Right lobe of liver (tissue), 6 donors: ENCODE measurements at regions not wholly inside any gene's neighbourhood (a gene's known extent, or its start where the extent isn't known, plus 50 kb on each side); places are given as distances from the start of the nearest gene placed in this dataset.

ENCODE experiments used
- ATAC-seq, 4 donors: fragments of 200-7000 bp; cut with Tn5 transposase; one replicate each; pipeline ENCODE4 v1.9.1; 2020; ENCODE audit warnings: mild to moderate bottlenecking in 4 of 4, moderate library complexity in 4 of 4
- DNase-seq, 3 donors: peaks; one replicate each; pipeline ENCODE4 v3.0.0-alpha.2; 2020
- H3K27ac ChIP-seq, 3 donors: fragments of 200-600 bp; one replicate each; pipeline ENCODE4 v1.8.0; 2022
- H3K27me3 ChIP-seq, 2 donors: fragments of 200-600 bp; one replicate each; pipeline ENCODE4 v1.8.0; 2022
- H3K36me3 ChIP-seq, 4 donors: fragments of 200-600 bp; sonication (generic) in 1 of 4; one replicate each; pipeline versions ENCODE4 v1.5.1 to v1.8.0; 2017 to 2022; ENCODE audit warnings: control low read depth in 1 of 4
- H3K4me1 ChIP-seq, 4 donors: fragments of 200-600 bp; sonication (generic) in 1 of 4; one replicate each; pipeline versions ENCODE4 v1.5.1 to v1.8.0; 2017 to 2022; ENCODE audit warnings: control low read depth in 1 of 4
- H3K4me3 ChIP-seq, 3 donors: fragments of 200-600 bp; one replicate each; pipeline ENCODE4 v1.8.0; 2022
- H3K9me3 ChIP-seq, 4 donors: fragments of 200-600 bp; sonication (generic) in 1 of 4; one replicate each; pipeline versions ENCODE4 v1.5.1 to v1.8.0; 2017 to 2022; ENCODE audit warnings: control low read depth in 1 of 4
- POLR2A ChIP-seq: fragments of 450-650 bp; IDR thresholded peaks from one replicate; pipeline ENCODE4 v1.6.1; 2017; ENCODE audit warnings: antibody characterized with exemption, mild to moderate bottlenecking
- WGBS: methylation state at CpG from one replicate; pipeline ENCODE4 v1.1.6; 2018; ENCODE audit warnings: low coverage, low lambda C conversion rate; ENCODE audit not compliant: insufficient coverage; ENCODE audit errors: missing lambda C conversion rate; 5-methylcytosine and 5-hydroxymethylcytosine counted together
- intact Hi-C, 2 donors: fragments of 100-400 bp; cut with DNase I; formaldehyde crosslinking; loops; one replicate each; pipeline versions ENCODE4 v1.11.2 to v1.14.1; 2022
- TF ChIP-seq, protein P1 (sequence below), 4 donors: fragments of 200-600 bp in 3 of 4; fragments of 450-650 bp in 1 of 4; IDR thresholded peaks; one replicate each; pipeline versions ENCODE4 v1.5.1 to v1.8.0; 2016 to 2022; ENCODE audit warnings: antibody characterized with exemption in 4 of 4, mild to moderate bottlenecking in 2 of 4
- donor health status: DM: no; HTN: yes; CAD: no.
- donor health status: DM: no; HTN: no; CAD: no.
- donor health status: DM: no; HTN: no; CAD: no.
- donor health status: DM: no; HTN: yes; CAD: no.
- donor health status: DM: no; HTN: yes; CAD: no.

DNA sequence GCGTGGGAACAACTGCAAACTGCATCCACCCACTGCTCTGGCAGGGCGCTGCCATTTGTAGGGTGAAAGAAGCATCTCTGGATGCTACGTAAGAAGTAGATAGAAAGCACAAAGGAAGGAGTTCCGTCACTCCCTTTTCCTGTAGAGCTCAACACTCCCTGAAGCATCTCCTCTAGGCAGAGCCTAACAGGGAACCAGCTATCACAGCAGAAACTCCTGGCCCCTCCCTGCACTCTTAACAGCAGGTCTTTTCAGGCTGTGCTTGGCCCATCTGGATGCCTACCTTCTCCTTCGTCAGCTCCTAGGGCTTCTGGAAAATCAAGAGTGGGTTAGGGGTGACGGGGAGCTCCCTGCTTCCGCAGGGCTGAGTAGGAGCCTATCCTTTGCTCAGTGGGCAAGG lies 112.9 kb upstream of the TLL1 start:
- Histone ChIP-seq H3K27ac (no peak overlapping the region), H3K4me3 (no peak overlapping the region), H3K27me3 (no peaks in the 10 kb centered on the region), H3K4me1 (no peaks in the 10 kb centered on the region), H3K9me3 (no peaks in the 10 kb centered on the region), H3K36me3 (no peaks in the 10 kb centered on the region)
- DNase-seq (no peak), ATAC-seq (no peak)
- WGBS = 75% methylated on average over 2 of the region's 7 CpGs
- intact Hi-C loops = no loop called here
- TF ChIP-seq POLR2A = no peak
- TF ChIP-seq, protein P1, sequence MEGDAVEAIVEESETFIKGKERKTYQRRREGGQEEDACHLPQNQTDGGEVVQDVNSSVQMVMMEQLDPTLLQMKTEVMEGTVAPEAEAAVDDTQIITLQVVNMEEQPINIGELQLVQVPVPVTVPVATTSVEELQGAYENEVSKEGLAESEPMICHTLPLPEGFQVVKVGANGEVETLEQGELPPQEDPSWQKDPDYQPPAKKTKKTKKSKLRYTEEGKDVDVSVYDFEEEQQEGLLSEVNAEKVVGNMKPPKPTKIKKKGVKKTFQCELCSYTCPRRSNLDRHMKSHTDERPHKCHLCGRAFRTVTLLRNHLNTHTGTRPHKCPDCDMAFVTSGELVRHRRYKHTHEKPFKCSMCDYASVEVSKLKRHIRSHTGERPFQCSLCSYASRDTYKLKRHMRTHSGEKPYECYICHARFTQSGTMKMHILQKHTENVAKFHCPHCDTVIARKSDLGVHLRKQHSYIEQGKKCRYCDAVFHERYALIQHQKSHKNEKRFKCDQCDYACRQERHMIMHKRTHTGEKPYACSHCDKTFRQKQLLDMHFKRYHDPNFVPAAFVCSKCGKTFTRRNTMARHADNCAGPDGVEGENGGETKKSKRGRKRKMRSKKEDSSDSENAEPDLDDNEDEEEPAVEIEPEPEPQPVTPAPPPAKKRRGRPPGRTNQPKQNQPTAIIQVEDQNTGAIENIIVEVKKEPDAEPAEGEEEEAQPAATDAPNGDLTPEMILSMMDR (IDR thresholded peaks at IDR 0.05) = no peak

DNA sequence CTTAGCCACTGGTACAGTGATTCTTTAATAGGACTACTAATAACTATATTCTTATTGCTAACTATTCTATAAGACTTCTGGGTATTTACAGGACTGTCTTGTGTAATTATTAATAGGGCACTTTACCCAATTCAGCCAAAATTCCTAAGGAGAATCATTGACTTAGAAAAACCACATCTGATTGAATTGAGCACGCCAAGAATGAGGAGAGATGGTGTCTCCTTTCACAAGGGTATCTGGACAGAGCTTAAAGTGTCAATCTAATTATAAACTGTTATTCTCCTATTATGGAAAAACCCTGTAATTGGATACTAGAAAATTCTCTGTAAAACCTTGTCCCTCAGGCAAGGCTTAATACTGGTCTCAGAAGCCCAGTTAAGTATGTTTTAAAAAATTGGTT lies 111.1 kb upstream of the TLL1 start:
- 50% methylated on average over 1 of the region's 1 CpG for WGBS
- DNase-seq = no peak
- no peak for ATAC-seq
- no peaks in the 10 kb centered on the region for H3K4me1 ChIP-seq
- H3K4me3 ChIP-seq = no peak overlapping the region
- H3K9me3 ChIP-seq = no peaks in the 10 kb centered on the region
- no peaks in the 10 kb centered on the region for H3K36me3 ChIP-seq
- no peaks in the 10 kb centered on the region for H3K27me3 ChIP-seq
- H3K27ac ChIP-seq = no peak overlapping the region
- TF ChIP-seq, protein P1 (IDR thresholded peaks at IDR 0.05) = no peak
- TF ChIP-seq POLR2A = no peak
- intact Hi-C loops = no loop called here

DNA sequence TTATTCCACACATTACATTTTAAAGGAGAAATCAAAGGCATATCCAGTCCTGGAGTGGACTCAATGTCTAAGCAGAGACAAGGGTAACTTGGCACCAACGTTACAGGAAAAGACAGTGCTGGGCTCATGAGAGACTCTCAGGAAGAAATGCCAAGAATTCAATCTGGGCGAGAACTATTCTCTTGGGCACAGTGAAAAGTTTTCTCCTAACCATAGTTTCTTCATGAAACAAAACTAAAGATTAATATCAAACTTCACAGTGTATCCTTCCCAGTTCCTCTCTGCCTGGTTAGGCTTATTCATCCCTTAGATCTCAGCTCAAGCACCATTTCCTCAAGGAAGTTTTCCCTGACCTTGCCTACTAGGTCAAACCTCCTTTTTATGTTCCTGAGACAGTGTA lies 109.4 kb upstream of the TLL1 start:
- DNase-seq = no peak
- no peaks in the 10 kb centered on the region for H3K36me3 ChIP-seq
- 63% methylated on average over 2 of the region's 2 CpGs for WGBS
- no peak overlapping the region for H3K4me3 ChIP-seq
- no peak overlapping the region for H3K27ac ChIP-seq
- no peak for ATAC-seq
- no peaks in the 10 kb centered on the region for H3K9me3 ChIP-seq
- no peaks in the 10 kb centered on the region for H3K27me3 ChIP-seq
- H3K4me1 ChIP-seq = no peaks in the 10 kb centered on the region
- TF ChIP-seq, protein P1 (IDR thresholded peaks at IDR 0.05) = no peak
- TF ChIP-seq POLR2A = no peak
- intact Hi-C loops = no loop called here

DNA sequence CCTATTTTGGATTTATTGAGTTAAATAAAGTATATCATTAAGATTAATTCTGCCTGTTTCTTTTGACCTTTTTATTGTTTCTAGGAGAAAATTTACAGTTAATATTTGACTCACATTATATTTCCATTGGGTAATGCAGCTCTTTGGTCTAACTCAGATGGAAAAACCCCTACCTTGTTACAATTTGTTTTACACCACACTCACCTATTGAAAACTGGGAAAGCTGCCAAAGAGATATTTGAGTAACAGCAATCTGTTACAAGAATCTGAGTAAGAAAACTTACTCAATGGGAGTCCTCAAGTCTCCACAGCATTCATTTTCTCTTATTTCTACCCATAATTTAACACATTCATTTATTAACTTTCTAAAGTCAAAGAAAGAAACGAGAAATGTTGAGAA lies 108.0 kb upstream of the TLL1 start:
- H3K9me3 ChIP-seq = no peaks in the 10 kb centered on the region
- no peak overlapping the region for H3K27ac ChIP-seq
- TF ChIP-seq, protein P1 (IDR thresholded peaks at IDR 0.05) = no peak
- TF ChIP-seq POLR2A = no peak
- no peaks in the 10 kb centered on the region for H3K4me1 ChIP-seq
- no peak overlapping the region for H3K4me3 ChIP-seq
- intact Hi-C loops = no loop called here
- 82% methylated on average over 1 of the region's 1 CpG for WGBS
- no peaks in the 10 kb centered on the region for H3K36me3 ChIP-seq
- ATAC-seq (no peak), DNase-seq (no peak)
- no peaks in the 10 kb centered on the region for H3K27me3 ChIP-seq

DNA sequence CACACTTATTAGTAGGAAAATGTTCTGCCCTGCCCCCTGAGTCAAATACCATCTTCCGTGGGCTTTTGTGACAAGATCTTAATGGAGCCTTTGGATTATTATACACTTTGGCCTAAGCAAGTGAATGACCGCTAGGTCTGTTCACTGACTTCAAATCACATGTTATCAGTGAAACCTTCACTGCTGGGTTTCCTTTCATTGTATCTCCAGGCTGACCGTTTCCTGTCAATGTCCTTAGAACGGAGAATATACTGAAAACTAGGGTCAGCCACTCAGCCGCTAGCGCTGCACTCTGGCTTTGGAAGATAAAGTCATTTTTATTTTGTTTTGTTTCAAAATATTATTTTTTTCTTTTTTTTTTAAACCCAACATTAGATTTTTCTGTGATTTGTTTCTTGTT lies 107.0 kb upstream of the TLL1 start:
- H3K27ac ChIP-seq = no peak overlapping the region
- no peaks in the 10 kb centered on the region for H3K4me1 ChIP-seq
- peak; percentile 67 to 91 (median 80) for ATAC-seq
- intact Hi-C loops = no loop called here
- no peaks in the 10 kb centered on the region for H3K36me3 ChIP-seq
- H3K4me3 ChIP-seq = no peak overlapping the region
- no peak for TF ChIP-seq POLR2A
- TF ChIP-seq, protein P1 (IDR thresholded peaks at IDR 0.05) = no peak
- H3K27me3 ChIP-seq = no peaks in the 10 kb centered on the region
- no peaks in the 10 kb centered on the region for H3K9me3 ChIP-seq
- no peak for DNase-seq
- 53% methylated on average over 6 of the region's 6 CpGs for WGBS
